CD4-positive, CD25-positive, alpha-beta regulatory T cell (primary cell): ENCODE measurements at regions not wholly inside any gene's neighbourhood (a gene's known extent, or its start where the extent isn't known, plus 50 kb on each side); places are given as distances from the start of the nearest gene placed in this dataset.

Source experiments
- ATAC-seq, 2 donors: fragments of 150-1000 bp; cut with Tn5 transposase; one replicate each; pipeline ENCODE4 v1.10.0; 2021; ENCODE audit warnings: low read depth in 2 of 2, moderate number of reproducible peaks in 2 of 2, moderate library complexity in 1 of 2
- DNase-seq, 3 donors: peaks; one replicate each; pipeline versions ENCODE4 v3.0.0 to v3.0.0-alpha.2; 2012 to 2022; ENCODE audit warnings: mixed read lengths in 1 of 3
- H3K27ac ChIP-seq: one replicate; pipeline ENCODE4 v1.7.0; 2013; ENCODE audit warnings: mild to moderate bottlenecking, low read length; ENCODE audit not compliant: insufficient read depth, poor library complexity, severe bottlenecking
- H3K27me3 ChIP-seq: one replicate; pipeline ENCODE4 v1.7.0; 2013; ENCODE audit warnings: low read length; ENCODE audit not compliant: control insufficient read depth, insufficient read depth
- H3K36me3 ChIP-seq: one replicate; pipeline ENCODE4 v1.7.0; 2013; ENCODE audit warnings: mild to moderate bottlenecking, low read length, moderate library complexity; ENCODE audit not compliant: control insufficient read depth, insufficient read depth
- H3K4me1 ChIP-seq: 2 replicates; pipeline ENCODE4 v1.7.0; 2013; ENCODE audit warnings: mild to moderate bottlenecking, low read length; ENCODE audit not compliant: insufficient read depth, control insufficient read depth, poor library complexity, severe bottlenecking
- H3K4me3 ChIP-seq: one replicate; pipeline ENCODE4 v1.7.0; 2013; ENCODE audit warnings: low read depth, mild to moderate bottlenecking, low read length, moderate library complexity
- H3K9me3 ChIP-seq, 2 experiments: 1 replicate in 1 of 2; 2 replicates in 1 of 2; pipeline ENCODE4 v1.7.0; 2013; ENCODE audit warnings: low read length in 2 of 2, mild to moderate bottlenecking in 1 of 2, moderate library complexity in 1 of 2; ENCODE audit not compliant: control insufficient read depth in 2 of 2
- H3K27ac Mint-ChIP-seq, 3 donors: one replicate each; pipeline ENCODE4 v1.8.0; 2020 to 2022; ENCODE audit warnings: mild to moderate bottlenecking in 3 of 3, mixed read lengths in 3 of 3, moderate library complexity in 2 of 3
- H3K27me3 Mint-ChIP-seq: one replicate; pipeline ENCODE4 v1.8.0; 2022; ENCODE audit warnings: mild to moderate bottlenecking, mixed read lengths
- H3K36me3 Mint-ChIP-seq: one replicate; pipeline ENCODE4 v1.8.0; 2020; ENCODE audit warnings: mixed read lengths
- H3K4me1 Mint-ChIP-seq, 4 donors: one replicate each; pipeline ENCODE4 v1.8.0; 2020 to 2022; ENCODE audit warnings: mixed read lengths in 4 of 4, mild to moderate bottlenecking in 1 of 4
- H3K4me3 Mint-ChIP-seq, 4 donors: one replicate each; pipeline ENCODE4 v1.8.0; 2020 to 2022; ENCODE audit warnings: mild to moderate bottlenecking in 4 of 4, mixed read lengths in 4 of 4, moderate library complexity in 3 of 4
- H3K9me3 Mint-ChIP-seq, 7 donors: one replicate each; pipeline ENCODE4 v1.8.0; 2020 to 2022; ENCODE audit warnings: mixed read lengths in 7 of 7, mild to moderate bottlenecking in 3 of 7, moderate library complexity in 2 of 7

GRCh38 chr4:184898793-184899192, 73.0 kb upstream of the ACSL1 start:
- Histone ChIP-seq H3K36me3 (no peaks in the 10 kb centered on the region), H3K4me1 (no peaks in the 10 kb centered on the region), H3K9me3 (no peaks in the 10 kb centered on the region), H3K27ac (no peak overlapping the region), H3K4me3 (no peak overlapping the region), H3K27me3 (peaks cover 5% of the 10 kb centered on the region)
- H3K27me3 Mint-ChIP-seq: peaks cover 23% of the 10 kb centered on the region
- H3K9me3 Mint-ChIP-seq: peaks cover 0 to 4% (median 1%) of the 10 kb centered on the region in 7 donors
- no peak overlapping the region for H3K27ac Mint-ChIP-seq
- no peak for DNase-seq
- no peak for ATAC-seq
- no peak overlapping the region for H3K4me3 Mint-ChIP-seq
- peaks cover 4% of the 10 kb centered on the region for H3K36me3 Mint-ChIP-seq
- H3K4me1 Mint-ChIP-seq: no peaks in the 10 kb centered on the region

GRCh38 chr4:184899261-184900134, 73.7 kb upstream of the ACSL1 start:
- Mint-ChIP-seq H3K27ac (no peak overlapping the region), H3K36me3 (peaks cover 4% of the 10 kb centered on the region), H3K27me3 (peaks cover 23% of the 10 kb centered on the region), H3K4me1 (no peaks in the 10 kb centered on the region), H3K4me3 (no peak overlapping the region), H3K9me3 (peaks cover 0 to 2% (median 0%) of the 10 kb centered on the region in 7 donors)
- no peaks in the 10 kb centered on the region for H3K36me3 ChIP-seq
- H3K4me1 ChIP-seq: no peaks in the 10 kb centered on the region
- DNase-seq: no peak
- H3K4me3 ChIP-seq: no peak overlapping the region
- peaks cover 5% of the 10 kb centered on the region for H3K27me3 ChIP-seq
- no peak for ATAC-seq
- no peaks in the 10 kb centered on the region for H3K9me3 ChIP-seq
- H3K27ac ChIP-seq: no peak overlapping the region

GRCh38 chr4:184900184-184900583, 74.4 kb upstream of the ACSL1 start:
- Mint-ChIP-seq H3K27me3 (peaks cover 23% of the 10 kb centered on the region), H3K27ac (no peak overlapping the region), H3K4me1 (no peaks in the 10 kb centered on the region), H3K9me3 (peaks cover 0 to 2% (median 0%) of the 10 kb centered on the region in 7 donors), H3K4me3 (no peak overlapping the region), H3K36me3 (peaks cover 4% of the 10 kb centered on the region)
- no peak overlapping the region for H3K27ac ChIP-seq
- ATAC-seq: no peak
- H3K4me1 ChIP-seq: no peaks in the 10 kb centered on the region
- no peak for DNase-seq
- H3K4me3 ChIP-seq: no peak overlapping the region
- no peaks in the 10 kb centered on the region for H3K36me3 ChIP-seq
- H3K9me3 ChIP-seq: no peaks in the 10 kb centered on the region
- H3K27me3 ChIP-seq: peaks cover 5% of the 10 kb centered on the region

GRCh38 chr4:184902550-184902949, 76.8 kb upstream of the ACSL1 start:
- peaks cover 4% of the 10 kb centered on the region for H3K36me3 Mint-ChIP-seq
- H3K4me1 Mint-ChIP-seq: peaks cover 0 to under 1% (median 0%) of the 10 kb centered on the region in 4 donors

GRCh38 chr4:184906480-184907097, 80.8 kb upstream of the ACSL1 start:
- Histone ChIP-seq H3K4me3 (no peak overlapping the region), H3K27me3 (peaks cover 2% of the 10 kb centered on the region), H3K27ac (no peak overlapping the region), H3K9me3 (no peaks in the 10 kb centered on the region), H3K4me1 (no peaks in the 10 kb centered on the region), H3K36me3 (no peaks in the 10 kb centered on the region)
- Mint-ChIP-seq H3K36me3 (no peaks in the 10 kb centered on the region), H3K27me3 (peaks cover 6% of the 10 kb centered on the region), H3K4me3 (no peak overlapping the region), H3K27ac (no peak overlapping the region), H3K9me3 (peaks cover 0 to 3% (median 0%) of the 10 kb centered on the region in 7 donors), H3K4me1 (peaks cover 0 to 5% (median 0%) of the 10 kb centered on the region in 4 donors)
- no peak for DNase-seq
- ATAC-seq: no peak

More at GRCh38 chr4:184902550-184902949, 76.8 kb upstream of the ACSL1 start:
- no peaks in the 10 kb centered on the region for H3K9me3 ChIP-seq
- no peak for DNase-seq
- Mint-ChIP-seq H3K4me3 (no peak overlapping the region), H3K27me3 (peaks cover 9% of the 10 kb centered on the region), H3K27ac (no peak overlapping the region), H3K9me3 (peaks cover 0 to 2% (median 0%) of the 10 kb centered on the region in 7 donors)
- H3K4me3 ChIP-seq: no peak overlapping the region
- H3K27me3 ChIP-seq: peaks cover 2% of the 10 kb centered on the region
- no peak overlapping the region for H3K27ac ChIP-seq
- ATAC-seq: no peak
- H3K4me1 ChIP-seq: no peaks in the 10 kb centered on the region
- H3K36me3 ChIP-seq: no peaks in the 10 kb centered on the region

- no peak overlapping the region for H3K27ac Mint-ChIP-seq
- Histone ChIP-seq H3K27me3 (peaks cover 2% of the 10 kb centered on the region), H3K4me1 (no peaks in the 10 kb centered on the region), H3K36me3 (no peaks in the 10 kb centered on the region), H3K9me3 (peaks cover 2 to 3% of the 10 kb centered on the region in 2 experiments), H3K4me3 (no peak overlapping the region), H3K27ac (no peak overlapping the region)
- DNase-seq (peak in 2 of 3 donors; percentile 2 to 18), ATAC-seq (no peak)
- no peaks in the 10 kb centered on the region for H3K36me3 Mint-ChIP-seq
- peaks cover 6% of the 10 kb centered on the region for H3K27me3 Mint-ChIP-seq
- H3K4me1 Mint-ChIP-seq: peaks cover 0 to 5% (median 0%) of the 10 kb centered on the region in 4 donors
- no peak overlapping the region for H3K4me3 Mint-ChIP-seq
- H3K9me3 Mint-ChIP-seq: peaks cover 0 to 6% (median 2%) of the 10 kb centered on the region in 7 donors
Observed at GRCh38 chr4:184907216-184907615, 81.4 kb upstream of the ACSL1 start.

- H3K4me3 Mint-ChIP-seq: no peak overlapping the region
- DNase-seq (peak in 1 of 3 donors; percentile 24), ATAC-seq (no peak)
- H3K9me3 Mint-ChIP-seq: peaks cover 0 to 11% (median 3%) of the 10 kb centered on the region in 7 donors
- H3K4me1 Mint-ChIP-seq: peaks cover 0 to 5% (median 0%) of the 10 kb centered on the region in 4 donors
- H3K27me3 Mint-ChIP-seq: peaks cover 6% of the 10 kb centered on the region
- H3K9me3 ChIP-seq: peaks cover 7 to 8% of the 10 kb centered on the region in 2 experiments
- peaks cover 2% of the 10 kb centered on the region for H3K27me3 ChIP-seq
- H3K27ac ChIP-seq: no peak overlapping the region
- H3K4me1 ChIP-seq: no peaks in the 10 kb centered on the region
- H3K36me3 Mint-ChIP-seq: no peaks in the 10 kb centered on the region
- no peak overlapping the region for H3K4me3 ChIP-seq
- H3K27ac Mint-ChIP-seq: peak overlapping the region in 1 of 3 donors; percentile 40
- H3K36me3 ChIP-seq: no peaks in the 10 kb centered on the region
Observed at GRCh38 chr4:184907810-184908209, 82.0 kb upstream of the ACSL1 start.
